Cardiac septum (tissue), 1 donor: ENCODE measurements at regions not wholly inside any gene's neighbourhood (a gene's known extent, or its start where the extent isn't known, plus 50 kb on each side); places are given as distances from the start of the nearest gene placed in this dataset.

Source experiments
- DNase-seq: peaks from one replicate; pipeline ENCODE4 v3.0.0-alpha.2; 2020; ENCODE audit warnings: low spot score
- intact Hi-C: fragments of 100-400 bp; cut with DNase I; formaldehyde crosslinking; loops from one replicate; pipeline ENCODE4 v1.14.0; 2022
- donor health status: DM: no; HTN: no; CAD: no.

DNA sequence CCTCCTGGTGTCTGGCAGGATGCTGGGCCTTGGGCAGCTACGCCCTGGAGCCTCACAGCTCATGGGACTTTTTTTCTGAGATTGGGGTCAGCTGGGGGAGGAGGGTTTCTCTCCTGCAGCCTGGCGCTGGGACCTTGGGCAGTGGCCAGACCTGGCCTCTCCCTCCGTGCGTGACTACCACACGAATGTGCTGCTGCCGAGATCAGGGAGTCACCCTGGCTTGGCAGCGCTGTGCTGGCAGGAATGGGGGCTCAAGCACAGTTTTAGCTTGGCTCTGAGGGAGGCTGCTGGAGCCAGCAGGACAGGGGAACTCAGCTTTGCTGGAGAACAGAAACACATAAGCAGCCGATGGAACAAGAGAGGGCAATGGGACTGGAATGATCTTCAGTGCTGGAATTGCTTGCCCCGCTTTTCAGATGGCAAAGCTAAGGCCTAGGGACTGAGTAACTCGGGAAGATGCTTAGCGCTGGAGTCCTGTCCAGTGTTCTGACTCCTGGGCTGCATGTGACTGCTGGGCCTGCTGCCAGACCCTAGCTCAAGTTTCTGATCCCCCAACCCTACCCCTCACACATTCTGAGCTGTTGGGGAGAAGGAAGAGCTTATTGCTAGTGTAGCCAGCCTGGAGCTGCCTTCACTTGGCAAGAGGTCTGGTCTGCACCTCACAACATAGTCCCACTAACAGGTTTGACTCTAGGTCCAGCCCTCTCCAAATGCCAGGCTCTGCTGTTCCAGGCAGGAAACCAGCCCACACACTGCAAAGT lies 69.9 kb downstream of the NAV1 start:
- no peak for DNase-seq

DNA sequence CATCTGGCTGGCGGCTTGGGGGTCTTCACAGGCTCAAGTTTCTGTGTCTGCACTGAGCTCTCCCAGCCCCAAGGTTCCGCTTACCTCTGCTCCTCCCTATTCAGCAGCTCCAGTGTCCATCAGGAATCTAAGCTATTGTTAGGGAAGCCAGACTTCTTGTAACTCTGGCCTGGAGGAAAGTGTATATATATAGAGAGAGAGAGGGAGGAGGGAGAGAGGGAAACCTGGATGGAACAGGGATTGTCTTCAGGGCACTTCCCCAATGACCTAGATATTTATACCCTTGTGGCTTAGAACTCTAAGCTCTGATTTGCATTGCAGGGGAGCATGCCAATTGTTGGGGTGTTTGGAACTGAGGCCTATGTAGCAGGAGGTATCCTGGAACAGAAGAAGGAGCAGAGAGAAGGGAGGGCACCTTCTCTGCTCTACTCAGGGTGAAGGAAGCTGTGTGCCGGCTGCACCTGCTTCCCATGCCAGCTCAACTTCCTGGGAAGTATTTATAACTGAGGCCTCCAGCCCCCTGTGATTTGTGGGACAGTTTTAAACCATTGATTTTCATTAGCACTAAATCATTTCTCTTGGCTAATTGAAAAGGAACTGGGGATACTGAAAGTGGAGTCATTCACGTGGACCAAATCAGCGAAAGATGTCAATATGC lies 70.9 kb downstream of the NAV1 start:
- intact Hi-C loops: loop anchor here (5.0 kb wide), 1 partner anchor 37 kb away; no protein-coding TSS in a partner anchor
- DNase-seq: no peak

More for the DNA sequence above, 69.9 kb downstream of the NAV1 start:
- intact Hi-C loops: loop anchor here (5.0 kb wide), 1 partner anchor 37 kb away; no protein-coding TSS in a partner anchor

DNA sequence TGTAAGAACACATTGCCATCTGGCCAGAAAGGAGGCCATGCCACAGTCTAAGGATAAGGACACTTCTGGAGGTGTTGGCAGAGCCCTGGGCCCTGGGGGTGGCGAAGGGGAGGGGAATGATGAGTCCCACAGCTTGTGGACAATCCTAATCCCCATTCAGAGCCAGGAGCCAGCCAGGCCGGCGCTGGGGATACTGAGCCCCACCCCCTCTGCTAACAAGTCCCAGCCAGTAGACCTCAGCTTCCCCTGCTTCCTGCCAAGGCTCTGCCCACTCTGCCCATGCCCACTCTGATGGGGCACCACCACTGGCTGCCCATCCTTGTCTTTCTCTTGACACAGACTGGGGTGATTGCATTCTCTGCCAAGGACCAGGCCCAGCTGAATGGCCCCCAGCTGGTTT lies 71.9 kb downstream of the NAV1 start:
- intact Hi-C loops: no loop called here
- no peak for DNase-seq

DNA sequence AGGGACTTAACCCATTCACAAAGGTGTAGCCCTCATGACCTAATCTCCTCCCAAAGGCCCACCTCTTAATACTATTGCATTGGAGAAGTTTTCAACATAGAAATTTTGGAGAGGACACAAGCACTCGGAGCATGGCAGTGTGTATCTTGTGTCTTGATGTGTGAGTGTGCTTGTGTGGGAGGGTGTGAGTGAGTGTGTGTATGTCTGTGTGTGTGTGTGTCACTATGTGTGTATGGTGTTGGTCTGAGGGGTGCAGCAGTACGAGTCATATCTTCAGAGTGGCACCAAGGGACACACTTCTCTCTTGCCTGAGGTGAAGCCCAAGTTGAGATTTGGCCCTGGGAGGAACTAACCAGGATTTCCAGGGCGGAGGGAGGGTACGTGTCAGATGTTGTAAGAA lies 73.7 kb downstream of the NAV1 start:
- DNase-seq: no peak
- intact Hi-C loops: no loop called here

DNA sequence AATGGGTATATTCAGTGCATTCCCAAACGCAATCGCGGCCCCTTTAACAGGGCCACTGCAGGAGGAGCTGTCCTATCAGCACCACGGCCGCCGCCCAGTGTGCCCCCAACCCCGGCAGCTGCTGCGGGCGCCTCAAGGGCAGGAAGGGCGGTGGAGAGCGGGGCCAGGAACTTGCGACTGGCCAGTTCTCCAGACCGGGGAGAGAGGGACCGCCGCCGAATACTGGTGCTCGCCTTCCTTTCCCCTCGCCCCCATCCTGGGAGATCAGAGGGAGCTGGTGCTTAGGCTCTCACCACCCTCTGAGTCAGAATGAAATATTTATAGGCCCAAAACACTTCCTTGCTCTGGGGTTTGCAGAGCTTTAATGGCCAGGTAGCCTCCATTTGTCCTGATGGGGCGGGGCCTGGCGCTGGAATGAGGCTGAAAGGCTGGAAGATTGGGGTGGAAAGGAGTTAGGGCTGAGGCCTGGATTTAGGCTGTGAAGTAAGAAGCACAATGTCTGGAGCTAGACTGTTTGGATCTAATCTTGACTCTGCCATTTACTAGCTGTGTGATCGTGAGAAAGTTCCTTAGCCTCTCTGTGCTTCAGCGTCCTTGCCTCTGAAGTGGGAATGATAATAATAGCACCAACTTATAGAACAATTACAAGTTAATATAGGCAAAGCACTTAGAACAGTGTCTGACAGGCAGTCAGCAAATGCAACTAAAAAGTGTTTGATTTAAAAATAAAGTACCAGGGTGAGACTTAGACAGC lies 75.5 kb downstream of the NAV1 start:
- DNase-seq: no peak
- intact Hi-C loops: no loop called here

DNA sequence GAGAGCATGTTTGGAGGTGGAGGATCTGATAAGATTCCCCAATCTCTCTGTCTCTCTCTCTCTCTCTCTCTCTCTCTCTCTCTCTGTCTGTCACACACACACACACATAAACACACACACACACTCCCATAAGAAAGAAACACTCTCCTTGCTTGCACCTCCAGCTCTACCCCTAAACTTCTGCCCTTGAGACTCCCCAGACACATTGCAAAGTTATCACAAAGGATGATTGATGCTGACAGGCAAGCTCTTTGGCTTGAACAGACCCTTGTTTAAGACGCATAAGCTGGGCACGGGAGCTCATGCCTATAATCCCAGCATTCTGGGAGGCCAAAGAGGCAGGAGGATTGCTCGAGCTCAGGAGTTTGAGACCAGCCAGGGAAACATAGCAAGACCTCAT lies 78.2 kb downstream of the NAV1 start:
- intact Hi-C loops: no loop called here
- no peak for DNase-seq

DNA sequence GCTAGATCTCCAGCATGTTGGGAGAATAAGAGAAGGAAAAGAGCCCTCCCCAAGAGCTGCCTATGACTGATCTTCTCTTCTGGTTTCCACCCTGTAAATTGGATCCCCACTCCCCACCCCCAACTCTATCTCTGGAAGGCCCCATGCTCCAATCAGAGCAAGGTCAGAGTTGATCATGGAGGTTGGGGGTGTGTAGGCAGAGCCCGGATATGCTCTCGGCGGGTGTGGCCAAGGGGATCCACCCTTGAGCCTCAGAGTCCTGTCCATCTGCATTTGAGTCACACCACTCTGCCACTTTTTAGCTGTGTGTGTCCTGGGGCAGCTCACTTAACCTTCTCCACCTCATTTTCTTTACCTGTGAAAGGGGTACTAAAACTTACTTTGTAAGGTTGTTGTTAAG lies 79.5 kb downstream of the NAV1 start:
- intact Hi-C loops: no loop called here
- DNase-seq: no peak

DNA sequence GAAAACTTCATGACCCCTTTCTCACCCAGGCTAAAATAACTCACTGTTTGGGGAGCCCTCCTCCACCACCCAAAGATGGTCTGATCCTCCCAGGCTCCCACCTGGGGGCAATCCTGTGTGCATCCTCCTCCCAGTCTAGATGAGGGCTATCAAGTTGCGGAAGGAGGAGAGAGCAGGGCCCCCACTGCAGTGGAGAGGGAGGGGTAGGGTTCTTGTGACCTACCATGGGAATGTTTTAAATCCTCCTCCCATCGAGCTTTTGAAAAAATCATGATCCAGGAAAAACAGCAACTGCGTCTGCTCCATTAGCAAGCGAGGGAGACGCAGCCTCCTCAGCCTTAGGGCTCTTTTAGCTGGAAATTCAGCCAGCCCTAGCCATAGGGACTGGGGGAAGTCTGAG lies 80.0 kb downstream of the NAV1 start:
- intact Hi-C loops: no loop called here
- DNase-seq: no peak

DNA sequence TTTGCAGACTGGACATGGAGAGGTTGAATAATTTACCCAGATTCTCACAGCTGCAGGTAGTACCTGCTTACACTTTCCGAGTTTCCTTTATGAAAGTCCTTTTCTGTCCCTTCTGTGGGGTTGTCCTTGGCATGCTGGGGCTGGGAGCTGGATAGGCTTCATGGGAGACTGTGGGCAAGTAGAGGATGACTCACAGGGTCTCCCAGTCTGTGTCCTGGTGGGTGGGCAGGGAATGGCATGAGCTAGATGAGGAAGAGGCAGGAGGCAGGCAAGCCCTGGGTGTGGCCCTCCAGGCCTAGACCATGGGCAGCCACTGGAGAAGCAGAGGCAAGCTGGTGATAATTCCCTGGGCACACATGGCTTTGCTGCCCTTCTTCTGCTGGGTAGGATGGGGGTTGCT lies 80.6 kb downstream of the NAV1 start:
- no peak for DNase-seq
- intact Hi-C loops: no loop called here

DNA sequence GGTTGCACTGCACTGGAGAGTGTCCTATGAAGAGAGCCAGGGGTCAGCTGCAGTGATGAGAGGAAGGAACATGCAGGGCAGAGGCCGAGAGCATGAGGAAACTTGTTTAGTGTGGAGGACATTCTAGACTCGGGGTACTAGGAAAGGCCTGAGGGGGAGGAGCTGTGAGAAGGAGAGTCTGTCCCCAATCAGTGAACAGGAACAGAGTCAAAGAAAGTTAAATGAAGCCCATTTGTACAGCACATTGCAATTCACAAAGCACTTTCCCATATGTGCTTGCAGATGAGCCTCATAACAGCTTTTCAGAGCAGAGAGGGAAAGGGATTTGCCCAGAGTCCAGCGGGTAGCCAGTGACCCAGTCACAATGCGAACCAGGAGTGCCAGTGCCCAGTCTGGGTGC lies 83.4 kb downstream of the NAV1 start:
- DNase-seq: no peak
- intact Hi-C loops: no loop called here

DNA sequence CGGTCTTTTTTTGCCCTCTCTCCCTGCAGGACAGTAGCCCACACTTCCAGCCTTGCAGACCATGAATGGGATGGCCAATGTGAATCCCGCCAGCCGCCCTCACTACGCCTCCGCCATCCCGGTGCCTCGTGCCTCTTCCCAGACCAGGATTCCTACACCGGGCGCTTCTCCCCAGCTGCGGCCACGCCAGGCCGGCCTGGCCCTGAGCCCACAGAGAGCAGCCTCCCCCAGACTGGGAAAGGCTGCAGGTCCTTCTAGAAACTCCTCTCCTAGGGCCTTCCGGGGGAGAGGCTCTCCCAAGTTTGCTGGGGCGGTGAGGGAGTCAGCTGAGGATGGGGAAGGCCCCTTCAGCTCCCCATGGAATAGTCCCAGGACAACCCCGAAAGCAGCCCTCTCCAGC lies 83.9 kb downstream of the NAV1 start:
- DNase-seq: no peak
- intact Hi-C loops: no loop called here

DNA sequence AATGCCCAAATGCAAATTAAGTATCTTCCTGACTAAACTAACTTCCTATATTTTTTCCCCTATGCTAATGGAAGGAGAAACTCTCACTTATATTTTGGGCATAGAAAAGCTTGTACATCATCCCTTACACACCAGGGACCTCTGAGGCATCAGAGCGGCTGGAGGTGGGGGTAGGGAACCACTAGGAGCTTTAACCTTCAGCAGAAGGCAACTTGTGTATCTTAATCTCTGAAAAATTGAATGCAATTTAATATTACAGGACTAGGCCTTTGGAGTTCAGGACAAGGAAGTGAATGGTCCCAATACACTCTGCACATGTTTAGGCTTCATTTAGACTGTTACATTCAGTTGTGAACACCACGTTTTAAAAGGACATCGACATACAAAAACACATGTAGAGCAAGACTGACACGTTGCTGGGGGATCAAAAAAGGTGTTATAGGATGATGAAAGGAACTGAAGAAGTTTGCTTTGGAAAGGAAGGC lies 85.9 kb downstream of the NAV1 start:
- no peak for DNase-seq
- intact Hi-C loops: loop anchor here (5.0 kb wide), 1 partner anchor 57 kb away; no protein-coding TSS in a partner anchor

DNA sequence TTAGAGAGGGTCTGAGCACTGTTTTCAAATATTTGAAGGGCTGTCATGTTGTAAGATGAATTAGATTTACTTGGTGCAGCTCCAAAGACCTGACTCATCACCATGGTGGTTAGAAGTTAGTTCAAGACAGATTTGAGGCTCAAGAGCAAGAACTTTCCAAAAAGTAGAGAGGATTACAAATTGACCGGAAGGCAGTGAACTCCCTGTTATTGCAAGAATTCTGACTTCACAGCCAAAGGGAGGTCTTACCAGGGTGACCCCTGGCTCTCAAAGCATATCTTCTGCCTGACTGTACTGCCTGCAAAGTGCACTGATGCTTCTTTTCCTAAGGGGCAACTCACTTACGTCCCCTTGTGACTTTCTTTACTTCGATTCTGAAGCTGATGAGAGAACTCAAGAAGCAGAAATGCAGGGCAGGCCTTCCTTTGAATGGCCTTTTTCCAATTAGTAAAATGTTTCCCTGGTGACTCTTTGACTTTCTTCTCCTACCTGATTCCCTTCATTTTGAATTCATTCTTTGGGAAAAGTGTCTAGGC lies 86.4 kb downstream of the NAV1 start:
- no peak for DNase-seq
- intact Hi-C loops: loop anchor here (5.0 kb wide), 1 partner anchor 58 kb away; no protein-coding TSS in a partner anchor

DNA sequence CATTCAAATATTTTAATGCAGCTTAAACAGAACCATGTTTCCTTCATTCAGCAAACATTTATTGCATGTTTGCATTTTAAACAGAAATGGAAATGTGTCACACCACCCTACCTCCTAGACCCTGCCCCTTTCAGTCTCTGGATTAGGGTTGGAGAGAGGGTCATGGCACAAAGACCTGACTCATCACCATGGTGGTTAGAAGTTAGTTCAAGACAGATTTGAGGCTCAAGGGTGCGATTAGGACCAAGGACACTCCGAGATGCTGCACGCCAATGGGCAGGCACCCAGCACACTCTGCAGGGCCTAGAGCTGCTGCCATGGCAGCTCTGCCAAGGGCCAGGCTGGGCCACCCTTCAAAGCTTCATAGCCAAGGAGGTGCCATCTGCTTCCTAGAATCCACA lies 86.9 kb downstream of the NAV1 start:
- DNase-seq: no peak
- intact Hi-C loops: loop anchor here (5.0 kb wide), 1 partner anchor 59 kb away; no protein-coding TSS in a partner anchor

DNA sequence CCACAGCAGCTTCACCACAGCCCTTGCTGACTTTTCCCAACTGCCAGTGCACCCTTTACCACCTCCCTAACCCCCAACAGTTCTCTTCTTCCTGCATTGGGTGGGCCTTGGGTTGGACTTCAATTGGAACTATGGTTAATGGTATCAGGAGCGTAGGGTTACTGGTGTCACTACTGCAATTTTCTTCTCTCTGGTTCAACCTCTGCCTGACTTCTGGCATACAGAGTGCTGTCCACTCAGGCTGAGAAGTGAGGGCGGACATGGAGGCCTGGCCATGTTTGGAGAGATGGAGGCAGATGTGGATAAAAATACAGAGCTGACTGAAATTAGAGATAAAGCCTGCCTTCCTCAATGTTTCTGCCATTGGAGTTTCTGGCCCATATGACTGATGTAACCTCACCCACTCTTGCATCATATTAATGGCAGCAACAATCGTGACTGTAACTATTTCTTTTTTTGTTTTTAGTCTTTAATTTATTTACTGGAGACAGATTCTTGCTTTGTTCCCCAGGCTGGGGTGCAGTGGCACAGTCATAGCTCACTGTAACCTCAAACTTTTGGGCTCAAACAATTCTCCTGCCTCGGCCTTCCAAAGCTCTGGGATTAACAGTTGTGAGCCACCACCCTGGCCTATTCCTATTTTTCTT lies 87.8 kb downstream of the NAV1 start:
- no peak for DNase-seq
- intact Hi-C loops: loop anchor here (5.0 kb wide), 1 partner anchor 59 kb away; no protein-coding TSS in a partner anchor

DNA sequence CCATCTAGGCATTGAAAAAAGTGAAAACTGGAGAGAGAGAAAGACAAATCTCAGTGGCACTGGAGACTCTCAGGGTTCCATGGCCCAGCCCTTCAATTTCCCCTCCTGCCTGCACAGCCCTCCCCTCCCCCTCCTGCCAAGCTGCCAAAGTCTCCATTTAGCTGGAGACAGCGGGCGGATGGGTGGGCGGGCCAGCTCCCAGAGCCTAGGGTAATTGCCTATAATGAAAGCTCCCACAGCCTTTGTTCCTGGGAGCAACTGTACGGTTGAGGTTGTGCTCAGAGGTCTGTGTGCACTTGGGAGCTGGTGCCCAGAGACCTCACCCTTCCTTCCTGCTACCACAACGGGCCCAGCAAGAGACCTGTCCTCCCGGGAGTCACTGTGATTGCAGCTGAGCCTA lies 89.6 kb downstream of the NAV1 start:
- DNase-seq: no peak
- intact Hi-C loops: loop anchor here (5.0 kb wide), 1 partner anchor 61 kb away; no protein-coding TSS in a partner anchor

DNA sequence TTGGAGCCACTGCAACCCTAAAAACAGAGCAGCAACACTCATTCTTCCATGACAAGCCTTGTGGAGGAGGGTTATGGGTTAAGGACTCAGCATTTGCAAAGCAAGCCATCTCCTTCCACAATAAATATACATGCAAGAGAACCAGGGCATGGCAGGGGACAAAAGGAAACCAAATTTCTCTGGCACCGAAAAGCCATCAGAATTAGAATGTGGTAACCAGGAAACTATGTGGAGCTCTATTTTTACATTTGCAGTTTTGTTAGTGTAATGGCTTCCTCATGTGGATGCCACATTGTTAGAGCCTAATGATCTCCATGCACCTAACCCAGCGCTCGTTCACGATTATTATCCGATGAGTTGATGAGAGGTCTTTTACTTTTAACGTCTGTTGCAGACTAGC lies 91.7 kb downstream of the NAV1 start:
- intact Hi-C loops: no loop called here

DNA sequence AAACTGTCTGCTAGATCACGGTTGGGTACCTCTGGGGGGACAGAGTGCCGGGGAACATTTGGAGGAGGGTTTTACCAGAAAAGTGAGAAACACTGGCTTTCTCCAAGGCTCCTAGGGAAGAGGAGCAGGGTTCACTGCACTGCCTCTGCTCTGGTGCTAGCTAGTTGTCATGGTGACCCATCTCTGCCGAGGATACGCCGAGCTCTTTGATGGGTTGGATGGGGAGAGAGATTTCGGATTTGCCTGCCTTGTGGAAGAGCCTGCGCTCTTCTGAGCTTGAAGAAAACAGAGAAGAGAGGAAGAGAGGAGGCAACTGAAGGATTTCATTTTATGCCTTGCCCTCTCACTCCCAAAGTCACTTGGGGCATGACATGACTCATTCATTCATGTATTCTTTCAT lies 92.1 kb downstream of the NAV1 start:
- intact Hi-C loops: no loop called here

More for the DNA sequence above, 91.7 kb downstream of the NAV1 start:
- DNase-seq: no peak

DNA sequence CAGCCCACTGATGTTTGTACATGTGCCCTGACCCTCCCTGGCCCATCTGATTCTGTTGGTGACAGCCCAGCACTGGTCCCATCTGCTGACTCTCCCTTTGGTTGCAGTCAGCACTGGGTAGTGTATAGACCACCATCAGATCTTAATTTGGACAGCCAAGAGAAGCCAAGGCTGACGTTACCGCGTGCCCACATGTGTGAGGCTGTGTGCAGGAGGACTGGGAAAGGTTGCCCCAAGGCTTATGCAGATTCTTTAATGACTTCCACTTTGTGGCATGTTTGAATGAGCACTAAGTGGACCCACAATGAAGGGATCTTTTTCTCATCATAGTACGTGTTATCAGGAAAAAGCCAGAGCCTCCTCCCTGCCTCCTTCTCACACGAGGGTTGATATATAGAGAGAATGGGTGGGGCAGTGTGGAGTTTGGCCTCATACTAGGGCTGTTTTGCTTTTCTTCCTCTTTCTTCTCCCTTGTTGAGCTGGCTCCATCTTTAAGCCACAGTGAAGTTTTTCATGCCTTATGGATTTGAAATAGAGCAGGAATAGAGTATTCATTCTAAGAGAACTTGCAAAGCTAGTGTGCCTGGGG lies 93.5 kb downstream of the NAV1 start:
- no peak for DNase-seq

More for the DNA sequence above, 92.1 kb downstream of the NAV1 start:
- no peak for DNase-seq

More for the DNA sequence above, 93.5 kb downstream of the NAV1 start:
- intact Hi-C loops: no loop called here
